DND-41 (cell line): ENCODE measurements at regions not wholly inside any gene's neighbourhood (a gene's known extent, or its start where the extent isn't known, plus 50 kb on each side); places are given as distances from the start of the nearest gene placed in this dataset.

Experiments used
- ATAC-seq: fragments of 200-7000 bp; cut with Tn5 transposase; 3 replicates; pipeline ENCODE4 v1.9.1; 2021; ENCODE audit warnings: low read depth; ENCODE audit not compliant: insufficient read depth
- DNase-seq: peaks from one replicate; pipeline ENCODE4 v3.0.0-alpha.2; 2020
- H2AFZ ChIP-seq: 2 replicates; pipeline ENCODE4 v1.6.0; 2012; ENCODE audit warnings: low read depth, low read length
- H3K27ac ChIP-seq: 2 replicates; pipeline ENCODE4 v1.5.1; 2012; ENCODE audit warnings: low read length, inconsistent platforms
- H3K27me3 ChIP-seq: fragments of 200-600 bp; sonication (generic); 2 replicates; pipeline ENCODE4 v1.6.0; 2012; ENCODE audit warnings: low read length, mild to moderate bottlenecking, inconsistent platforms; ENCODE audit not compliant: insufficient read depth, poor library complexity
- H3K36me3 ChIP-seq: 2 replicates; pipeline ENCODE4 v1.5.1; 2012; ENCODE audit warnings: low read length, inconsistent platforms; ENCODE audit not compliant: insufficient read depth
- H3K4me1 ChIP-seq: 2 replicates; pipeline ENCODE4 v1.5.1; 2012; ENCODE audit warnings: mild to moderate bottlenecking, low read length; ENCODE audit not compliant: insufficient read depth
- H3K4me2 ChIP-seq: 2 replicates; pipeline ENCODE4 v1.6.0; 2012; ENCODE audit warnings: mild to moderate bottlenecking, moderate library complexity, low read length, inconsistent platforms; ENCODE audit not compliant: insufficient read depth
- H3K4me3 ChIP-seq, 2 experiments: fragments of 200-600 bp in 1 of 2; shearing (Covaris generic) in 1 of 2; 2 replicates each; pipeline ENCODE4 v1.5.1; 2012 to 2016; ENCODE audit warnings: inconsistent platforms in 2 of 2, low read length in 2 of 2, mild to moderate bottlenecking in 2 of 2, low read depth in 1 of 2, moderate library complexity in 1 of 2
- H3K79me2 ChIP-seq: 2 replicates; pipeline ENCODE4 v1.6.0; 2012; ENCODE audit warnings: low read length, inconsistent platforms; ENCODE audit not compliant: insufficient read depth
- H3K9ac ChIP-seq: 2 replicates; pipeline ENCODE4 v1.6.0; 2012; ENCODE audit warnings: low read depth, mild to moderate bottlenecking, inconsistent platforms, low read length, moderate library complexity
- H3K9me3 ChIP-seq: 2 replicates; pipeline ENCODE4 v1.5.1; 2012; ENCODE audit warnings: low read length, moderate library complexity, mild to moderate bottlenecking, inconsistent platforms; ENCODE audit not compliant: insufficient read depth, severe bottlenecking
- H4K20me1 ChIP-seq: 2 replicates; pipeline ENCODE4 v1.6.0; 2012; ENCODE audit warnings: low read length; ENCODE audit not compliant: insufficient read depth
- CTCF ChIP-seq: IDR thresholded peaks from 2 replicates; pipeline ENCODE4 v1.5.1; 2012; ENCODE audit warnings: borderline replicate concordance, low read length, moderate library complexity, mild to moderate bottlenecking; ENCODE audit not compliant: poor library complexity, severe bottlenecking; ENCODE audit errors: extremely low read depth
- EZH2 ChIP-seq: IDR thresholded peaks from 3 replicates; pipeline ENCODE4 v1.6.1; 2012; ENCODE audit warnings: borderline replicate concordance, low read depth, mild to moderate bottlenecking, moderate library complexity, low read length, inconsistent platforms; ENCODE audit not compliant: severe bottlenecking

- H3K9me3 ChIP-seq, result no peaks in the 10 kb centered on the region
- no peaks in the 10 kb centered on the region for H3K27me3 ChIP-seq
- ATAC-seq (no peak), DNase-seq (no peak)
- H3K4me2 ChIP-seq, result no peak overlapping the region
- no peak overlapping the region for H3K27ac ChIP-seq
- no peak overlapping the region for H2AFZ ChIP-seq
- no peak overlapping the region for H3K4me3 ChIP-seq
- H3K9ac ChIP-seq, result no peak overlapping the region
- no peaks in the 10 kb centered on the region for H4K20me1 ChIP-seq
- H3K4me1 ChIP-seq, result no peaks in the 10 kb centered on the region
- no peak for TF ChIP-seq EZH2
- no peak for TF ChIP-seq CTCF
- H3K36me3 ChIP-seq, result no peaks in the 10 kb centered on the region
- H3K79me2 ChIP-seq, result no peaks in the 10 kb centered on the region
Observed at GRCh38 chr17:13986855-13987254, 82.4 kb upstream of the COX10 start.

- TF ChIP-seq EZH2, result no peak
- TF ChIP-seq CTCF, result no peak
- H2AFZ ChIP-seq, result no peak overlapping the region
- ATAC-seq, result no peak
Observed at GRCh38 chr17:13989138-13989537, 80.2 kb upstream of the COX10 start.

GRCh38 chr17:13993106-13993505 lies 76.2 kb upstream of the COX10 start:
- H3K36me3 ChIP-seq, result no peaks in the 10 kb centered on the region
- no peaks in the 10 kb centered on the region for H4K20me1 ChIP-seq
- no peaks in the 10 kb centered on the region for H3K4me1 ChIP-seq
- H3K27me3 ChIP-seq, result no peaks in the 10 kb centered on the region
- no peak overlapping the region for H3K9ac ChIP-seq
- no peak overlapping the region for H3K27ac ChIP-seq
- no peak overlapping the region for H2AFZ ChIP-seq
- ATAC-seq (no peak), DNase-seq (no peak)
- no peak overlapping the region for H3K4me2 ChIP-seq
- no peak overlapping the region for H3K4me3 ChIP-seq
- H3K9me3 ChIP-seq, result no peaks in the 10 kb centered on the region
- no peaks in the 10 kb centered on the region for H3K79me2 ChIP-seq
- TF ChIP-seq CTCF (no peak), EZH2 (no peak)

More at GRCh38 chr17:13989138-13989537, 80.2 kb upstream of the COX10 start:
- Histone ChIP-seq H3K9ac (no peak overlapping the region), H3K4me3 (no peak overlapping the region), H3K27me3 (no peaks in the 10 kb centered on the region), H3K27ac (no peak overlapping the region), H3K79me2 (no peaks in the 10 kb centered on the region), H3K9me3 (no peaks in the 10 kb centered on the region), H4K20me1 (no peaks in the 10 kb centered on the region), H3K36me3 (no peaks in the 10 kb centered on the region), H3K4me1 (no peaks in the 10 kb centered on the region), H3K4me2 (no peak overlapping the region)
- no peak for DNase-seq

GRCh38 chr17:13994050-13994449 lies 75.3 kb upstream of the COX10 start:
- no peaks in the 10 kb centered on the region for H3K36me3 ChIP-seq
- no peak overlapping the region for H3K4me2 ChIP-seq
- H3K79me2 ChIP-seq, result no peaks in the 10 kb centered on the region
- DNase-seq (no peak), ATAC-seq (no peak)
- no peak overlapping the region for H3K4me3 ChIP-seq
- no peak overlapping the region for H3K9ac ChIP-seq
- no peak overlapping the region for H2AFZ ChIP-seq
- TF ChIP-seq CTCF (no peak), EZH2 (no peak)
- no peaks in the 10 kb centered on the region for H3K27me3 ChIP-seq
- H3K9me3 ChIP-seq, result no peaks in the 10 kb centered on the region
- no peaks in the 10 kb centered on the region for H4K20me1 ChIP-seq
- H3K4me1 ChIP-seq, result no peaks in the 10 kb centered on the region
- no peak overlapping the region for H3K27ac ChIP-seq
